T-cell (primary cell): ENCODE measurements at regions not wholly inside any gene's neighbourhood (a gene's known extent, or its start where the extent isn't known, plus 50 kb on each side); places are given as distances from the start of the nearest gene placed in this dataset.
"Not testable (repeated sequence)": the region's sequence is repeated elsewhere in the genome, so short reads cannot be mapped to it uniquely, and the experiment has no call there.

Experiments
- ATAC-seq, 4 experiments: fragments of 200-7000 bp in 3 of 4; fragments of 150-1000 bp in 1 of 4; cut with Tn5 transposase; replicated peaks in 1 of 4; 1 replicate in 3 of 4; 2 replicates in 1 of 4; pipeline ENCODE4 v1.10.0; 2021; ENCODE audit warnings: moderate library complexity in 3 of 4, mild to moderate bottlenecking in 2 of 4, moderate number of reproducible peaks in 1 of 4
- CTCF ChIA-PET, 2 donors: fragments of 300-600 bp; sonication (Branson Sonifier 250); formaldehyde crosslinking; loops; one replicate each; lab custom pipeline; 2022; ENCODE audit warnings: antibody characterized with exemption in 2 of 2; lab: Charles Lee
- POLR2A ChIA-PET, 2 donors: fragments of 300-600 bp; sonication (Branson Sonifier 250); formaldehyde crosslinking; loops; one replicate each; lab custom pipeline; 2022; ENCODE audit warnings: antibody characterized with exemption in 2 of 2; lab: Charles Lee
- DNase-seq, 35 experiments: peaks; one replicate each; pipeline versions ENCODE4 v3.0.0 to v3.0.0-alpha.2; 2013 to 2023
- H3K27ac ChIP-seq: one replicate; pipeline ENCODE4 v1.5.1; 2013; ENCODE audit warnings: low read length
- H3K27me3 ChIP-seq, 2 experiments: replicated peaks in 1 of 2; 1 replicate in 1 of 2; 2 replicates in 1 of 2; pipeline versions ENCODE4 v1.6.1 to v1.7.0; 2013; ENCODE audit warnings: low read length in 1 of 2, mixed read lengths in 1 of 2; ENCODE audit not compliant: control insufficient read depth in 2 of 2, insufficient read depth in 2 of 2; ENCODE audit errors: extremely low read depth in 1 of 2
- H3K36me3 ChIP-seq, 2 donors: 1 replicate in 1 of 2; 2 replicates in 1 of 2; pipeline versions ENCODE4 v1.6.1 to v1.7.0; 2013; ENCODE audit warnings: low read length in 1 of 2; ENCODE audit not compliant: control insufficient read depth in 2 of 2, insufficient read depth in 1 of 2; ENCODE audit errors: extremely low read depth in 1 of 2
- H3K4me1 ChIP-seq, 2 experiments: 1 replicate in 1 of 2; 2 replicates in 1 of 2; pipeline versions ENCODE4 v1.6.1 to v1.7.0; 2013; ENCODE audit warnings: low read length in 2 of 2, mixed read lengths in 1 of 2; ENCODE audit not compliant: insufficient read depth in 2 of 2, control insufficient read depth in 1 of 2; ENCODE audit errors: extremely low read depth in 1 of 2
- H3K4me3 ChIP-seq, 2 donors: 1 replicate in 1 of 2; 2 replicates in 1 of 2; pipeline versions ENCODE4 v1.5.1 to v1.7.0; 2013; ENCODE audit warnings: mild to moderate bottlenecking in 2 of 2, low read length in 1 of 2, moderate library complexity in 1 of 2; ENCODE audit not compliant: control insufficient read depth in 1 of 2; ENCODE audit errors: extremely low read depth in 1 of 2
- H3K9me3 ChIP-seq: 2 replicates; pipeline ENCODE4 v1.7.0; 2013
- H3K27ac Mint-ChIP-seq, 2 donors: one replicate each; pipeline ENCODE4 v1.8.0; 2020 to 2021; ENCODE audit warnings: mild to moderate bottlenecking in 2 of 2, mixed read lengths in 2 of 2
- H3K27me3 Mint-ChIP-seq, 2 donors: one replicate each; pipeline ENCODE4 v1.8.0; 2021 to 2022; ENCODE audit warnings: mixed read lengths in 2 of 2
- H3K36me3 Mint-ChIP-seq: one replicate; pipeline ENCODE4 v1.8.0; 2021; ENCODE audit warnings: mixed read lengths
- H3K4me1 Mint-ChIP-seq, 3 donors: one replicate each; pipeline ENCODE4 v1.8.0; 2020 to 2022; ENCODE audit warnings: mixed read lengths in 3 of 3, mild to moderate bottlenecking in 1 of 3
- H3K4me3 Mint-ChIP-seq, 3 donors: one replicate each; pipeline ENCODE4 v1.8.0; 2020 to 2022; ENCODE audit warnings: mild to moderate bottlenecking in 3 of 3, mixed read lengths in 3 of 3, moderate library complexity in 3 of 3
- H3K9me3 Mint-ChIP-seq, 3 donors: one replicate each; pipeline ENCODE4 v1.8.0; 2020 to 2022; ENCODE audit warnings: mixed read lengths in 3 of 3
- WGBS: methylation state at CpG from one replicate; pipeline ENCODE4 v1.1.5; 2013; ENCODE audit warnings: missing lambda C conversion rate; ENCODE audit not compliant: insufficient coverage; 5-methylcytosine and 5-hydroxymethylcytosine counted together

- ChIA-PET CTCF (no interaction called here), POLR2A (interaction anchor here in 1 of 2 donors (0.6 kb wide), 1 partner anchor 687 kb away, joined by 3 read pairs; no protein-coding TSS in a partner anchor)
- H3K4me1 Mint-ChIP-seq = no peaks in the 10 kb centered on the region
- no peaks in the 10 kb centered on the region for H3K36me3 Mint-ChIP-seq
- H3K36me3 ChIP-seq = no peaks in the 10 kb centered on the region
- no peak overlapping the region for H3K27ac ChIP-seq
- H3K9me3 ChIP-seq = no peaks in the 10 kb centered on the region
- H3K27ac Mint-ChIP-seq = no peak overlapping the region
- WGBS = no CpG with 5 or more reads among the region's 5 CpGs
- DNase-seq (no peak), ATAC-seq (no peak)
- H3K9me3 Mint-ChIP-seq = peaks cover 0 to 12% (median 4%) of the 10 kb centered on the region in 3 donors
- H3K4me3 Mint-ChIP-seq = no peak overlapping the region
- peaks cover 0 to 16% of the 10 kb centered on the region in 2 experiments for H3K27me3 ChIP-seq
- H3K27me3 Mint-ChIP-seq = peaks cover 11 to 12% of the 10 kb centered on the region in 2 donors
- H3K4me3 ChIP-seq = no peak overlapping the region
- no peaks in the 10 kb centered on the region for H3K4me1 ChIP-seq
Observed at GRCh38 chr7:4468320-4469102, 213.6 kb upstream of the FOXK1 start.

DNA sequence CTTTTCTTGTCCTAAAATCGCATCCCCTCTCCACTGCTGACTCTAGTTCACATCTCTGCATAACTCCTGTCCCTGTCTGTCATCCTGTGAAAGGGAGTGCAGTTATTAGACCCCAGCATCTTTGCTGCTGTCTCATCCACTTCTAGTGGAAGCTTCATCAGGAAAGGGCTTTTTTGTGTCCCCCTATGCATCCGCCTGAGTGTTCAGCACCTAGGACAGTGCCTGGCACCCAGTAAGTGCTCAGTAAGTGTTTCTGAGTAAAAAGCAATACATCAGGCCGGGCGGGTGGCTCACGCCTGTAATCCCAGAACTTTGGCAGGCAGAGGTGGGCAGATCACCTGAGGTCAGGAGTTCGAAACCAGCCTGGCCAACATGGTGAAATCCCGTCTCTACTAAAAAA is 211.8 kb upstream of the FOXK1 start:
- no peaks in the 10 kb centered on the region for H3K4me1 ChIP-seq
- H3K36me3 ChIP-seq = no peaks in the 10 kb centered on the region
- Mint-ChIP-seq H3K36me3 (no peaks in the 10 kb centered on the region), H3K4me1 (no peaks in the 10 kb centered on the region), H3K9me3 (peaks cover 0 to 3% (median 0%) of the 10 kb centered on the region in 3 donors), H3K27me3 (peaks cover 12 to 17% of the 10 kb centered on the region in 2 donors), H3K4me3 (no peak overlapping the region), H3K27ac (no peak overlapping the region)
- peaks cover 0 to 16% of the 10 kb centered on the region in 2 experiments for H3K27me3 ChIP-seq
- no peak for ATAC-seq
- ChIA-PET POLR2A (no interaction called here), CTCF (no interaction called here)
- 78% methylated on average over 4 of the region's 7 CpGs for WGBS
- no peak overlapping the region for H3K27ac ChIP-seq
- no peak for DNase-seq
- H3K4me3 ChIP-seq = no peak overlapping the region
- no peaks in the 10 kb centered on the region for H3K9me3 ChIP-seq

- peaks cover 3 to 23% of the 10 kb centered on the region in 2 donors for H3K27me3 Mint-ChIP-seq
- no peak overlapping the region for H3K27ac ChIP-seq
- peaks cover 0 to 9% of the 10 kb centered on the region in 2 experiments for H3K27me3 ChIP-seq
- no peak for DNase-seq
- no peaks in the 10 kb centered on the region for H3K4me1 Mint-ChIP-seq
- no peak for ATAC-seq
- WGBS = 63% methylated on average over 10 of the region's 12 CpGs
- no peaks in the 10 kb centered on the region for H3K36me3 ChIP-seq
- no peak overlapping the region for H3K4me3 ChIP-seq
- CTCF ChIA-PET = interaction anchor here in 1 of 2 donors (0.7 kb wide), 1 partner anchor 902 kb away, joined by 3 read pairs; no protein-coding TSS in a partner anchor
- no peak overlapping the region for H3K4me3 Mint-ChIP-seq
- H3K9me3 Mint-ChIP-seq = peaks cover 0 to 3% (median 0%) of the 10 kb centered on the region in 3 donors
- H3K4me1 ChIP-seq = no peaks in the 10 kb centered on the region
- POLR2A ChIA-PET = no interaction called here
- H3K9me3 ChIP-seq = no peaks in the 10 kb centered on the region
- no peaks in the 10 kb centered on the region for H3K36me3 Mint-ChIP-seq
- H3K27ac Mint-ChIP-seq = no peak overlapping the region
Observed at GRCh38 chr7:4472728-4473127, 209.4 kb upstream of the FOXK1 start.

DNA sequence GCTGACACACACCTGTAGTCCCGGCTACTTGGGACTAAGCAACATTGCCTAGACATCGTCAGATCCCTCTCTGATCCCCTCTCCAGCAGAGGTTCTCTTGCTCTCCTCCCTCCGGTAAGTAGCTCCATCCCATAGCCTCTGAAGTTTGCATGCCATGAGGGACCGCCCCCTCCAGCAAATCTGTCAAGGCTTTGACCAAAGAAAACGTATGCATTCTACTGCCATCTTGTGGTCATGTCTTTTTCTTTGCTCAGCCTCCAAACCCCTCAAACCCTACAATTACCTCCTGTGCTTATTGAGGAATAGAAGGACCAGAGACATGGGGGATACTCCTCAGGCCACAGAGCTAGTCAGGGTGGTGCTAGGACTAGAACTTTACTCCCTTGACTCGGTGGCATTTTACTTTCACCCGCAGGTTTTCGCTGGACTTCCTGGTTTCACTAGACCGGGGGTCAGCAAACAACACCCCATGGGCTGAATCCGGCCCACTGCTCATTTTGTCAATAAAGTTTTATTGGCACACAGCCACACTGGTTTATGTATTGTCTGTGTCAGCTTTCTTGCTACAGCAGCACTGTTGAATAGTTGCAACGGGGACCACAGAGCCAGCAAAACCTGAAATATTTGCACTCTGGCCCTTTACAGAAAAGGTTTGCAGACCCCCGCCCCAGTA is 202.6 kb upstream of the FOXK1 start:
- 57% methylated on average over 9 of the region's 12 CpGs for WGBS
- Histone ChIP-seq H3K27me3 (peaks cover 0 to 6% of the 10 kb centered on the region in 2 experiments), H3K9me3 (no peaks in the 10 kb centered on the region), H3K27ac (no peak overlapping the region), H3K4me1 (no peaks in the 10 kb centered on the region), H3K36me3 (no peaks in the 10 kb centered on the region), H3K4me3 (no peak overlapping the region)
- Mint-ChIP-seq H3K27me3 (peaks cover 9 to 13% of the 10 kb centered on the region in 2 donors), H3K4me3 (no peak overlapping the region), H3K9me3 (peaks cover 9 to 18% (median 11%) of the 10 kb centered on the region in 3 donors), H3K4me1 (no peaks in the 10 kb centered on the region), H3K36me3 (no peaks in the 10 kb centered on the region), H3K27ac (no peak overlapping the region)
- POLR2A ChIA-PET = no interaction called here
- CTCF ChIA-PET = no interaction called here
- peak in 1 of 35 experiments; percentile 22 for DNase-seq
- no peak for ATAC-seq

GRCh38 chr7:4480131-4480530 is 202.0 kb upstream of the FOXK1 start:
- H3K36me3 ChIP-seq, POLR2A ChIA-PET, CTCF ChIA-PET, DNase-seq, H3K4me3 Mint-ChIP-seq, H3K27ac ChIP-seq, ATAC-seq, H3K27me3 ChIP-seq, H3K4me1 ChIP-seq, H3K36me3 Mint-ChIP-seq, H3K4me1 Mint-ChIP-seq, H3K4me3 ChIP-seq, H3K27ac Mint-ChIP-seq, H3K9me3 ChIP-seq: not testable (repeated sequence)
- WGBS = 92% methylated on average over 8 of the region's 11 CpGs
- Mint-ChIP-seq H3K27me3 (peaks cover 11 to 13% of the 10 kb centered on the region in 2 donors), H3K9me3 (peaks cover 9 to 18% (median 11%) of the 10 kb centered on the region in 3 donors)

DNA sequence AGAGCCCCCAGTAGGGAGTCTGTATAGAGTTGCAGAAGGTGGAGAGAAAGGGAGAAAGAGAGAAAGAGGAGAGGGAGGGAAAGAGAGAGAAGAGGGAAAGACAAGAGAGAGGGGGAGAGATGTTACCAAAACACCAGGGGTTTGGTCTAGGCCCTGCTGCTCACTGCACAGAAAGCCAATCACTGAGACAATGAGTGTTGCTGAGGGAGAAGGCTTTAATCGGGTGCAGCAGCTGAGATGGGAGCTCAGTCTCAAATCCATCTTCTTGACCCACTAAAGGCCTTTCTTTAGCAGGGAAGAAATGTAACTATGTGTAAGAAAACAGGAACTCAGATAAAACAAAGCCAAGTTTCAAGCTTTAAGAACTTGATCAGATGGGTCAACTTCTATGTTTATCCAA is 198.2 kb upstream of the FOXK1 start:
- Mint-ChIP-seq H3K27me3 (peaks cover 5 to 17% of the 10 kb centered on the region in 2 donors), H3K4me1 (no peaks in the 10 kb centered on the region), H3K9me3 (peaks cover 9 to 18% (median 11%) of the 10 kb centered on the region in 3 donors), H3K36me3 (no peaks in the 10 kb centered on the region), H3K27ac (no peak overlapping the region), H3K4me3 (no peak overlapping the region)
- DNase-seq (no peak), ATAC-seq (no peak)
- Histone ChIP-seq H3K9me3 (no peaks in the 10 kb centered on the region), H3K27ac (no peak overlapping the region), H3K27me3 (peaks cover 0 to 13% of the 10 kb centered on the region in 2 experiments), H3K36me3 (no peaks in the 10 kb centered on the region), H3K4me3 (no peak overlapping the region), H3K4me1 (no peaks in the 10 kb centered on the region)
- WGBS = no CpG with 5 or more reads among the region's 1 CpG
- ChIA-PET CTCF (interaction anchor here in 1 of 2 donors (0.6 kb wide), 1 partner anchor 8 kb away, joined by 5 read pairs; no protein-coding TSS in a partner anchor), POLR2A (no interaction called here)
